ENCODE measurements at regions not wholly inside any gene's neighbourhood (a gene's known extent, or its start where the extent isn't known, plus 50 kb on each side); places are given as distances from the start of the nearest gene placed in this dataset.

DNA sequence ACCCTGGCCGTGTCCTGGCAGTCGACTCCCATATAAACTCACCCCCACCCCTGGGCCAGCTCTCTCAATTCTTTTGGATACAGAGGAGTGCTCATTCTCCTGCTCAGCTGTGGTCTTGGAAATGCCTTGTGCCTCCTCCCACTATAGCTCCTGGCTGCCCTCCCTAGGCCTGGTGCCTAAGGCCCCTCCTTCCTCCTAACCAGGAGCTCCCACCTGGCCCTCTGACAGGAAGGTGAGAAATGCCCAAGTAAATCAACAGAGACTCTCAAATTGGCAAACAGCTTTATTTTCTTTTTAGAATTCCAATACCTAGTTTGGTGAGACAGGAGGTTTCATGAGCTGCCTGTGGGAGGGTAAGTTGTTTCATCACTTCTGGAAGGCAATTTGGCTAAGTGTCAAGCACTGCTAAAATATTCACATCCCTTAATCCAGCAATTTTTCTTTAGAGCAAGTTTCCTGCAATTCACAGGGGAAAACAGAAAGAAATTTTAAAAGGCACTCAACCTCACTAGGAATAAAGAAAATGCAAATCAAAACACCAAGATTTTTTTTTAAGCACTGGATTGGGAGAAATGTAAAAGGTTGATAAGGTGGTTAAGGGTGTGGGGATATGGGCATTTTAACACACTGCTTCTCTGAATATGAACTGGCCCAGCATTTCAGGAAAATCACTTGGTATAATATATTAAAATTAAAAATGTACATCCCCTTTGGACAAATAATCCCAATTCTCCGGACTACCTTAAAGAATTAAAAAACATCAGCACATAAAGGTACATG lies 209.7 kb upstream of the ARHGAP20 start:
- FAIRE-seq: no peak
- no peak for DNase-seq (ENCODE audit: insufficient read length, low spot score)
- TF ChIP-seq, protein P1, sequence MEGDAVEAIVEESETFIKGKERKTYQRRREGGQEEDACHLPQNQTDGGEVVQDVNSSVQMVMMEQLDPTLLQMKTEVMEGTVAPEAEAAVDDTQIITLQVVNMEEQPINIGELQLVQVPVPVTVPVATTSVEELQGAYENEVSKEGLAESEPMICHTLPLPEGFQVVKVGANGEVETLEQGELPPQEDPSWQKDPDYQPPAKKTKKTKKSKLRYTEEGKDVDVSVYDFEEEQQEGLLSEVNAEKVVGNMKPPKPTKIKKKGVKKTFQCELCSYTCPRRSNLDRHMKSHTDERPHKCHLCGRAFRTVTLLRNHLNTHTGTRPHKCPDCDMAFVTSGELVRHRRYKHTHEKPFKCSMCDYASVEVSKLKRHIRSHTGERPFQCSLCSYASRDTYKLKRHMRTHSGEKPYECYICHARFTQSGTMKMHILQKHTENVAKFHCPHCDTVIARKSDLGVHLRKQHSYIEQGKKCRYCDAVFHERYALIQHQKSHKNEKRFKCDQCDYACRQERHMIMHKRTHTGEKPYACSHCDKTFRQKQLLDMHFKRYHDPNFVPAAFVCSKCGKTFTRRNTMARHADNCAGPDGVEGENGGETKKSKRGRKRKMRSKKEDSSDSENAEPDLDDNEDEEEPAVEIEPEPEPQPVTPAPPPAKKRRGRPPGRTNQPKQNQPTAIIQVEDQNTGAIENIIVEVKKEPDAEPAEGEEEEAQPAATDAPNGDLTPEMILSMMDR (IDR thresholded peaks at IDR 0.05; ENCODE audit: insufficient read depth, missing control alignments): no peak

DNA sequence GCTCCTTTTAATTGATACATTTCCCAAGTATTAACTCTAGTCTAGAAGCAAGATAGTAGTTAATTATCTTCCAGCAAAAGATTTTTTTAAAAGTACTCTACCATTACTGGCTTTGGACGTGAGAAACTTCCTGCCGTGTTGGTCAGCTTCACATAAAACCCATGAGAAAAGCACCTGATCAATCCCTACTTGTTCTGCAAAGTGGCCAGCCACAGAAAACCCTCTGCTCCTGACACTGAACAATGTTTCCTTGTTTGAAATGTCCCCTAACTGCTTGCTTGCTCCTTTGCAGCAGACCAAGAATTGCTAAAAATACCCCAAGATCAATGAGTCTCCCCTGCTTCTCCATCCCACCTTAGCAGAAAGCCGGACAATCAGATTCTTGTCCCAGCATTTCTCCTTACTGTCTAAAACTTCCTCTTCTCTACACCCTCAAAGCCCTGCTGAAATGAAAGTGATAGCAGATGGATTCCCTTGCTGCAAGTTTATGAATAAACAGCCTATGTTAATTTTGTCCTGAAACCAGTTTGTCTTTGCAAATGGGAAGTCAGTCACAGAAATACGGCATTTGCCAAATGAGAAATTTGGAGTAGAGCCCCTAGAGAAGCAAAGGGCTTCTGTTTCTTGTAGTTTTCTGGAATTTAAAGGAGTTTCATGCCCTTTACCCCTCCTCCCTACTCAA lies 207.1 kb upstream of the ARHGAP20 start:
- TF ChIP-seq, protein P1 (IDR thresholded peaks at IDR 0.05; ENCODE audit: insufficient read depth, missing control alignments): no peak
- DNase-seq (ENCODE audit: insufficient read length, low spot score) (no peak), FAIRE-seq (no peak)

DNA sequence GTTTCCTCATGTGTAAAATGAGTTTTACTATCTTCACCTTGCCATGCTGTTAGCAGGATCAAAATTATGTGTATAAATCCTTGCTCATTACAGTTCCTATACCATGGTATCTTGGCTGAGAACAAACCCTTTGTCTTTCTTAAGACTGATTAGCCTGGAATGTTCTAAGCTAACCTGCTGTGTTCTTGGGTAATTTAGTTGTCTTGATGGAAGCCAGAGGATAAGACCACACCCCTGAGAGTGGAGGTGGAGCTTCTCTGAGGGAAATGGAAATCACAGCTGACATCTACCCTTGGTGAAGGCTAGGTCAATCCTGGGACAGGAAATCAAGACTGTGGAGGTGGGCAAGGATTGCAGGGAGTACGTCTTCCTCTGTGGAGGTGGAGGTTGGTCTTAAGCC lies 206.1 kb upstream of the ARHGAP20 start:
- DNase-seq (ENCODE audit: insufficient read length, low spot score) (no peak), FAIRE-seq (no peak)
- TF ChIP-seq, protein P1 (IDR thresholded peaks at IDR 0.05; ENCODE audit: insufficient read depth, missing control alignments): no peak

DNA sequence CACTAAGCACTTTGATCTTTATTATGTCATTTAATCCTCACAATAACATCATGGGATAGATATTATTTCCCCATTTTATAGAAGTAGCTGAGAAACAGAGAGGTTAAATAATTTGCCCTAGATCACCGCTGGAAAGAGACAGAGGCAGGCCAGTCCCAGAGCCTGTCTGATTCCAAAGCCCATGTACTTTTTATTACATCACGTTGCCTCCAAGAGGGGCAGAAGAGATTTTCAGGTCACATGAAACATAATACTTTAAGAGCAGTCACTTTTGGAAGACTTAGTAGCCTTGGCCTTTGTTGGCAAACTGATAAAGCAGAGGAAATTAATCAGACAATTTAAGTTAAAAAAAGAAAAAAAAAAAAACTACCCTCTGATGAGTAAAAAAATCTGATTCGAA lies 200.2 kb upstream of the ARHGAP20 start:
- DNase-seq (ENCODE audit: insufficient read length, low spot score): no peak
- FAIRE-seq: no peak

DNA sequence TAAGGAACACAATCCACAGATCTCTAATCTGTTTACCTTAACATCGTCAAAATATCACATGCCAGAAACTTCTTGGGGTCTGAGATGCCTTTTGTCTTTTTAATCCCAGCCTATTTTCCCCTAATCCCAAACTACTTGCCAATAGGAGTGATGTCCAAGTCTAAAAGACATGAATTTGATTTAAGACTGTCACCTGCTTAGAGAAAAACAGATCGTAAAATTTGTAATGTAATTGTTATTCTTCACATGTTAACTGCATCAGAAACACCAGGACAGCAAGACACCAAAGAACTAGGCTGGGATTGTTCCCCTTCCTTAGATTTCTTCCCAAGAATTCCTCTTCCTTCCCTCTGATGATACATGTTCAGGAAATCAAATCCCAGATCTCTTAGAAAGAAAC lies 198.1 kb upstream of the ARHGAP20 start:
- FAIRE-seq: peak; percentile 35
- no peak for DNase-seq (ENCODE audit: insufficient read length, low spot score)
- TF ChIP-seq, protein P1 (IDR thresholded peaks at IDR 0.05; ENCODE audit: insufficient read depth, missing control alignments): no peak

More for the DNA sequence above, 200.2 kb upstream of the ARHGAP20 start:
- TF ChIP-seq, protein P1 (IDR thresholded peaks at IDR 0.05; ENCODE audit: insufficient read depth, missing control alignments): no peak

DNA sequence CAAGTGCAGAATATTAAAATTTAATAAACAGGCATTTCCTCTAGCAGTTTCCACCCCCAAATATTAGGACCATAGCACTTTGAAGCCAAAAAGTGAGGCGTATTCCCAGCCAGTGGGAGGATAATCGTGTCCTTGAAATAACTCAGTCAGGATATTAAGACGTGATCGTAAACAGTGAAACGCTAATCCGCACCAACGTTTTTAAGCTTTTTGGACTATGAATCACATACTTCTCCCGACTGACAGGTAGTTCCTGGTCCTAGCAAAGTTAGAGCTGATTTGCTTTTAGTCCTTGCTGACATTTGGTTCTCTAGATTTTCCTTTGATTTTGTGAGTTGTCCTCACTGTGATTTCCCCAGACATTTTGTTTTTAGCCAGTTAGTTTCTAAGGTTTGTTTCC lies 197.1 kb upstream of the ARHGAP20 start:
- DNase-seq (ENCODE audit: insufficient read length, low spot score) (no peak), FAIRE-seq (no peak)
- TF ChIP-seq, protein P1 (IDR thresholded peaks at IDR 0.05; ENCODE audit: insufficient read depth, missing control alignments): no peak

Measured in D721Med (cell line).